HepG2 (cell line): ENCODE measurements at regions not wholly inside any gene's neighbourhood (a gene's known extent, or its start where the extent isn't known, plus 50 kb on each side); places are given as distances from the start of the nearest gene placed in this dataset.

Source experiments
- ATAC-seq: fragments of 200-7000 bp; cut with Tn5 transposase; 3 replicates; pipeline ENCODE4 v1.9.1; 2020; ENCODE audit warnings: mild to moderate bottlenecking, moderate library complexity
- BruUV-seq: library from RNA; stranded (reverse); fragments of 400-500 nt; replicated peaks from 2 replicates; lab custom pipeline; 2021; lab: Mats Ljungman, UMichigan
- CTCF ChIA-PET: fragments of 300-600 bp; formaldehyde crosslinking; extraction: SDS; loops from one replicate; lab custom pipeline; 2021; ENCODE audit warnings: low total read pairs, inconsistent platforms, low intra/inter-chr PET ratio; lab: Yijun Ruan, JAX
- POLR2A ChIA-PET: fragments of 350-600 bp; sonication (Branson Sonifier 250); formaldehyde crosslinking; loops from one replicate; lab custom pipeline; 2020; ENCODE audit warnings: antibody characterized with exemption, inconsistent platforms; lab: Yijun Ruan, JAX
- DNase-seq: peaks from one replicate; pipeline ENCODE4 v3.0.0-alpha.2; 2015; ENCODE audit warnings: low spot score
- FAIRE-seq: peaks from 3 replicates; lab custom pipeline; 2011; peaks lifted over from hg19 to GRCh38; lab: Jason Lieb, UNC
- H2AFZ ChIP-seq: one replicate; pipeline ENCODE4 v1.6.1; 2011; ENCODE audit warnings: low read length, inconsistent platforms
- H3K27ac ChIP-seq: fragments of 300-600 bp; 3 replicates; pipeline ENCODE4 v1.8.0; 2011; ENCODE audit warnings: mixed run types, mild to moderate bottlenecking, mixed read lengths, low read length, inconsistent platforms; ENCODE audit not compliant: insufficient read depth; ENCODE audit errors: extremely low read length
- H3K27me3 ChIP-seq, 2 experiments: fragments of 200-600 bp in 1 of 2; 2 replicates in 1 of 2; 3 replicates in 1 of 2; pipeline versions ENCODE4 v1.6.0 to v1.8.0; 2011; ENCODE audit warnings: low read length in 2 of 2, mild to moderate bottlenecking in 2 of 2, moderate library complexity in 2 of 2, inconsistent platforms in 1 of 2; ENCODE audit not compliant: insufficient read depth in 2 of 2, control insufficient read depth in 1 of 2
- H3K36me3 ChIP-seq, 2 experiments: fragments of 200-600 bp in 1 of 2; replicated peaks in 1 of 2; 2 replicates in 1 of 2; 3 replicates in 1 of 2; pipeline versions ENCODE4 v1.5.1 to v1.8.0; 2011; ENCODE audit warnings: low read length in 2 of 2, inconsistent platforms in 1 of 2; ENCODE audit not compliant: insufficient read depth in 2 of 2, control insufficient read depth in 1 of 2
- H3K4me1 ChIP-seq: 2 replicates; pipeline ENCODE4 v1.5.1; 2012; ENCODE audit warnings: low read length, inconsistent platforms; ENCODE audit not compliant: insufficient read depth
- H3K4me2 ChIP-seq: 2 replicates; pipeline ENCODE4 v1.6.0; 2011; ENCODE audit warnings: low read depth, low read length, inconsistent platforms
- H3K4me3 ChIP-seq, 3 experiments: fragments of 200-600 bp in 1 of 3; sonication (generic), shearing (Covaris generic) in 1 of 3; replicated peaks in 1 of 3; 2 replicates each; pipeline ENCODE4 v1.5.1; 2011 to 2016; ENCODE audit warnings: low read length in 3 of 3, inconsistent platforms in 2 of 3, low read depth in 2 of 3, mild to moderate bottlenecking in 2 of 3, control low read depth in 1 of 3, mixed read lengths in 1 of 3; ENCODE audit not compliant: insufficient read depth in 1 of 3
- H3K79me2 ChIP-seq: one replicate; pipeline ENCODE4 v1.6.1; 2011; ENCODE audit warnings: low read length, inconsistent platforms; ENCODE audit not compliant: insufficient read depth
- H3K9ac ChIP-seq: 2 replicates; pipeline ENCODE4 v1.6.0; 2011; ENCODE audit warnings: mild to moderate bottlenecking, low read depth, low read length, inconsistent platforms; ENCODE audit not compliant: insufficient read depth
- H3K9me3 ChIP-seq: 2 replicates; pipeline ENCODE4 v1.5.1; 2012; ENCODE audit warnings: mild to moderate bottlenecking, low read length
- H4K20me1 ChIP-seq: 2 replicates; pipeline ENCODE4 v1.6.0; 2011; ENCODE audit warnings: inconsistent platforms, mild to moderate bottlenecking, low read length, moderate library complexity; ENCODE audit not compliant: insufficient read depth
- ARHGAP35 ChIP-seq: sonication (generic); formaldehyde crosslinking; IDR thresholded peaks from 2 replicates; pipeline ENCODE4 v1.9.0; 2022; ENCODE audit warnings: mild to moderate bottlenecking, inconsistent platforms, moderate library complexity, missing genetic modification reagents, borderline replicate concordance
- FOXA1 ChIP-seq, 2 experiments: fragments of 450-650 bp in 1 of 2; sonication (generic) in 1 of 2; formaldehyde crosslinking in 1 of 2; IDR thresholded peaks; 2 replicates each; pipeline versions ENCODE4 v1.4.0 to v1.6.1; 2016 to 2020; ENCODE audit warnings: missing genetic modification reagents in 1 of 2
- MATR3 ChIP-seq: sonication (generic); formaldehyde crosslinking; IDR thresholded peaks from 2 replicates; pipeline ENCODE4 v1.4.0; 2020; ENCODE audit warnings: missing genetic modification reagents
- NCOA1 ChIP-seq: sonication (generic); formaldehyde crosslinking; IDR thresholded peaks from 2 replicates; pipeline ENCODE4 v1.9.0; 2021; ENCODE audit warnings: missing genetic modification reagents
- ONECUT2 ChIP-seq: sonication (generic); formaldehyde crosslinking; IDR thresholded peaks from 2 replicates; pipeline ENCODE4 v1.4.0; 2020; ENCODE audit warnings: missing genetic modification reagents
- SIN3A ChIP-seq: IDR thresholded peaks from 2 replicates; pipeline ENCODE4 v1.6.1; 2011; ENCODE audit warnings: low read depth, mild to moderate bottlenecking, control low read depth, low read length, borderline replicate concordance
- SOX6 ChIP-seq, 2 experiments: fragments of 450-650 bp in 1 of 2; sonication (generic) in 1 of 2; formaldehyde crosslinking in 1 of 2; IDR thresholded peaks; 2 replicates each; pipeline versions ENCODE4 v1.4.0 to v1.6.1; 2017 to 2020; ENCODE audit warnings: antibody characterized with exemption in 1 of 2, mild to moderate bottlenecking in 1 of 2, missing genetic modification reagents in 1 of 2
- TBP ChIP-seq: sonication (generic); formaldehyde crosslinking; IDR thresholded peaks from 2 replicates; pipeline ENCODE4 v1.5.0; 2020; ENCODE audit warnings: missing genetic modification reagents
- ZFP41 ChIP-seq: sonication (generic); formaldehyde crosslinking; IDR thresholded peaks from 2 replicates; pipeline ENCODE4 v1.4.0; 2020; ENCODE audit warnings: mild to moderate bottlenecking, missing genetic modification reagents, borderline replicate concordance
- ZNF101 ChIP-seq: sonication (generic); formaldehyde crosslinking; IDR thresholded peaks from 2 replicates; pipeline ENCODE4 v1.4.0; 2020; ENCODE audit warnings: mild to moderate bottlenecking, low read depth, missing genetic modification reagents, borderline replicate concordance
- ZNF619 ChIP-seq: sonication (generic); formaldehyde crosslinking; IDR thresholded peaks from 2 replicates; pipeline ENCODE4 v1.4.0; 2020; ENCODE audit warnings: mild to moderate bottlenecking, missing genetic modification reagents
- ZNF772 ChIP-seq: sonication (generic); formaldehyde crosslinking; IDR thresholded peaks from 2 replicates; pipeline ENCODE4 v1.5.0; 2020; ENCODE audit warnings: mild to moderate bottlenecking, missing genetic modification reagents
- WGBS: methylation state at CpG from one replicate; pipeline ENCODE4 v1.1.6; 2017; ENCODE audit warnings: low lambda C conversion rate; 5-methylcytosine and 5-hydroxymethylcytosine counted together
- in situ Hi-C: cut with HindIII; loops from 2 replicates; pipeline ENCODE4 v1.10.0; 2017; ENCODE audit warnings: low pct_unique_long_range_greater_than_20kb; ENCODE audit not compliant: extremely low pct_ligation_motif_present
- intact Hi-C: fragments of 100-400 bp; cut with micrococcal nuclease; formaldehyde crosslinking; loops from one replicate; pipeline ENCODE4 v1.10.0; 2022; ENCODE audit not compliant: unreplicated experiment
- TF ChIP-seq, protein P1 (sequence below): sonication (generic); formaldehyde crosslinking; IDR thresholded peaks from 2 replicates; pipeline ENCODE4 v1.4.0; 2020; ENCODE audit warnings: missing genetic modification reagents
- TF ChIP-seq, protein P2 (sequence below): sonication (generic); formaldehyde crosslinking; IDR thresholded peaks from 2 replicates; pipeline ENCODE4 v1.8.0; 2022; ENCODE audit warnings: missing genetic modification reagents, low read depth, mild to moderate bottlenecking, borderline replicate concordance
- TF ChIP-seq, protein P3 (sequence below): sonication (generic); formaldehyde crosslinking; IDR thresholded peaks from 2 replicates; pipeline ENCODE4 v1.4.0; 2020; ENCODE audit warnings: mild to moderate bottlenecking, missing genetic modification reagents
- TF ChIP-seq, protein P4 (sequence below): sonication (generic); formaldehyde crosslinking; conservative IDR thresholded peaks from 2 replicates; pipeline ENCODE4 v1.4.0; 2020; ENCODE audit warnings: missing genetic modification reagents
- TF ChIP-seq, protein P5 (sequence below): sonication (generic); formaldehyde crosslinking; IDR thresholded peaks from 2 replicates; pipeline ENCODE4 v1.5.1; 2020; ENCODE audit warnings: mild to moderate bottlenecking, missing genetic modification reagents, moderate library complexity

DNA sequence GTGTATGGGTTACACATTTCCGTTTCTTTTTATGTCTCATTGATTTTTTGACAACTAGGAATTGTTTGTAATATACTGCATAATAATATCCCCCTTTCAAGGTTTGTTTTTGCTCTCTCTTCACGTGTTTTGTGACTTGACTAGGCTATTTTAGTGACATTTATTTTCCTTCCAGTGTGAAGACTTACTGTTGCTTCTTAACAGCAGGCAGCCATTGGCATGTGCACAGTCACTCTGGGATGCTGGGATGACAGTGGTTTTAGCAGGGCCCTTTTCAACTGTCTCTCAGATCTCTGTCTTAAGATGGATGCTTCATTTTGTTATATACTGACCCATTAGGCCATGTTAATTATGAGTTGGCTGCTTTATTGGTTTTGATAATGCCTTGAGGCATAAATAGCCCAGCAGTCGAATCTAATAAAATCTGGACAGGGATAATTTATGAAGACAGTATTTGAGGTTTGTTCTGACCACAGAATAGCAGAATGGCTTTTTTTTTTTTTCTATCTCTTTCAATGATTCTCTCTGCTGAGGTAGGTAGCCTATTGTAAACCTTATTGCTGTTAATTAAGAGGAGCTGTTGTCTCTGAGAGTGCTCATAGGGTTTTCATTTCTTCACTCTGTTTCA, 536.0 kb downstream of the GABRG2 start:
- Histone ChIP-seq H4K20me1 (no peaks in the 10 kb centered on the region), H3K79me2 (no peaks in the 10 kb centered on the region), H3K4me3 (no peak overlapping the region), H3K9me3 (peaks cover 72% of the 10 kb centered on the region), H3K4me2 (no peak overlapping the region), H3K4me1 (no peaks in the 10 kb centered on the region), H3K9ac (no peak overlapping the region), H3K27me3 (no peaks in the 10 kb centered on the region), H3K27ac (no peak overlapping the region), H3K36me3 (no peaks in the 10 kb centered on the region), H2AFZ (no peak overlapping the region)
- WGBS, result under 1% methylated on average over 3 of the region's 3 CpGs
- DNase-seq, result no peak
- in situ Hi-C loops, result no loop called here
- FAIRE-seq, result no peak
- BruUV-seq, result no TSS peak
- intact Hi-C loops, result no loop called here
- POLR2A ChIA-PET, result no interaction called here
- TF ChIP-seq SIN3A (no peak), ONECUT2 (CRISPR knock-in tag) (no peak), TBP (CRISPR knock-in tag) (no peak), ZFP41 (CRISPR knock-in tag) (no peak), SOX6 (IDR thresholded peaks at IDR 0.05) (no peak), SOX6 (CRISPR knock-in tag; IDR thresholded peaks at IDR 0.05) (no peak), ARHGAP35 (CRISPR knock-in tag) (no peak), ZNF101 (no peak), NCOA1 (CRISPR knock-in tag) (no peak), MATR3 (CRISPR knock-in tag) (no peak), ZNF772 (CRISPR knock-in tag) (no peak), FOXA1 (IDR thresholded peaks at IDR 0.05) (no peak), FOXA1 (CRISPR knock-in tag; IDR thresholded peaks at IDR 0.05) (no peak), ZNF619 (no peak)
- TF ChIP-seq, protein P1, sequence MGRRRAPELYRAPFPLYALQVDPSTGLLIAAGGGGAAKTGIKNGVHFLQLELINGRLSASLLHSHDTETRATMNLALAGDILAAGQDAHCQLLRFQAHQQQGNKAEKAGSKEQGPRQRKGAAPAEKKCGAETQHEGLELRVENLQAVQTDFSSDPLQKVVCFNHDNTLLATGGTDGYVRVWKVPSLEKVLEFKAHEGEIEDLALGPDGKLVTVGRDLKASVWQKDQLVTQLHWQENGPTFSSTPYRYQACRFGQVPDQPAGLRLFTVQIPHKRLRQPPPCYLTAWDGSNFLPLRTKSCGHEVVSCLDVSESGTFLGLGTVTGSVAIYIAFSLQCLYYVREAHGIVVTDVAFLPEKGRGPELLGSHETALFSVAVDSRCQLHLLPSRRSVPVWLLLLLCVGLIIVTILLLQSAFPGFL (CRISPR knock-in tag), result no peak
- TF ChIP-seq, protein P2, sequence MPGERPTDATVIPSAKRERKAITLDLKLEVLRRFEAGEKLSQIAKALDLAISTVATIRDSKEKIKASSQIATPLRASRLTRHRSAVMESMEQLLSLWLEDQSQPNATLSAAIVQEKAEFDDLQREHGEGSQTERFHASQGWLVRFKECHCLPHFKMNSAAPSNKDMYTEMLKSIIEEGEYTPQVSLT, result no peak
- TF ChIP-seq, protein P3, sequence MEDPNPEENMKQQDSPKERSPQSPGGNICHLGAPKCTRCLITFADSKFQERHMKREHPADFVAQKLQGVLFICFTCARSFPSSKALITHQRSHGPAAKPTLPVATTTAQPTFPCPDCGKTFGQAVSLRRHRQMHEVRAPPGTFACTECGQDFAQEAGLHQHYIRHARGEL (CRISPR knock-in tag), result no peak
- TF ChIP-seq, protein P4, sequence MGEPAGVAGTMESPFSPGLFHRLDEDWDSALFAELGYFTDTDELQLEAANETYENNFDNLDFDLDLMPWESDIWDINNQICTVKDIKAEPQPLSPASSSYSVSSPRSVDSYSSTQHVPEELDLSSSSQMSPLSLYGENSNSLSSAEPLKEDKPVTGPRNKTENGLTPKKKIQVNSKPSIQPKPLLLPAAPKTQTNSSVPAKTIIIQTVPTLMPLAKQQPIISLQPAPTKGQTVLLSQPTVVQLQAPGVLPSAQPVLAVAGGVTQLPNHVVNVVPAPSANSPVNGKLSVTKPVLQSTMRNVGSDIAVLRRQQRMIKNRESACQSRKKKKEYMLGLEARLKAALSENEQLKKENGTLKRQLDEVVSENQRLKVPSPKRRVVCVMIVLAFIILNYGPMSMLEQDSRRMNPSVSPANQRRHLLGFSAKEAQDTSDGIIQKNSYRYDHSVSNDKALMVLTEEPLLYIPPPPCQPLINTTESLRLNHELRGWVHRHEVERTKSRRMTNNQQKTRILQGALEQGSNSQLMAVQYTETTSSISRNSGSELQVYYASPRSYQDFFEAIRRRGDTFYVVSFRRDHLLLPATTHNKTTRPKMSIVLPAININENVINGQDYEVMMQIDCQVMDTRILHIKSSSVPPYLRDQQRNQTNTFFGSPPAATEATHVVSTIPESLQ (CRISPR knock-in tag), result no peak
- TF ChIP-seq, protein P5, sequence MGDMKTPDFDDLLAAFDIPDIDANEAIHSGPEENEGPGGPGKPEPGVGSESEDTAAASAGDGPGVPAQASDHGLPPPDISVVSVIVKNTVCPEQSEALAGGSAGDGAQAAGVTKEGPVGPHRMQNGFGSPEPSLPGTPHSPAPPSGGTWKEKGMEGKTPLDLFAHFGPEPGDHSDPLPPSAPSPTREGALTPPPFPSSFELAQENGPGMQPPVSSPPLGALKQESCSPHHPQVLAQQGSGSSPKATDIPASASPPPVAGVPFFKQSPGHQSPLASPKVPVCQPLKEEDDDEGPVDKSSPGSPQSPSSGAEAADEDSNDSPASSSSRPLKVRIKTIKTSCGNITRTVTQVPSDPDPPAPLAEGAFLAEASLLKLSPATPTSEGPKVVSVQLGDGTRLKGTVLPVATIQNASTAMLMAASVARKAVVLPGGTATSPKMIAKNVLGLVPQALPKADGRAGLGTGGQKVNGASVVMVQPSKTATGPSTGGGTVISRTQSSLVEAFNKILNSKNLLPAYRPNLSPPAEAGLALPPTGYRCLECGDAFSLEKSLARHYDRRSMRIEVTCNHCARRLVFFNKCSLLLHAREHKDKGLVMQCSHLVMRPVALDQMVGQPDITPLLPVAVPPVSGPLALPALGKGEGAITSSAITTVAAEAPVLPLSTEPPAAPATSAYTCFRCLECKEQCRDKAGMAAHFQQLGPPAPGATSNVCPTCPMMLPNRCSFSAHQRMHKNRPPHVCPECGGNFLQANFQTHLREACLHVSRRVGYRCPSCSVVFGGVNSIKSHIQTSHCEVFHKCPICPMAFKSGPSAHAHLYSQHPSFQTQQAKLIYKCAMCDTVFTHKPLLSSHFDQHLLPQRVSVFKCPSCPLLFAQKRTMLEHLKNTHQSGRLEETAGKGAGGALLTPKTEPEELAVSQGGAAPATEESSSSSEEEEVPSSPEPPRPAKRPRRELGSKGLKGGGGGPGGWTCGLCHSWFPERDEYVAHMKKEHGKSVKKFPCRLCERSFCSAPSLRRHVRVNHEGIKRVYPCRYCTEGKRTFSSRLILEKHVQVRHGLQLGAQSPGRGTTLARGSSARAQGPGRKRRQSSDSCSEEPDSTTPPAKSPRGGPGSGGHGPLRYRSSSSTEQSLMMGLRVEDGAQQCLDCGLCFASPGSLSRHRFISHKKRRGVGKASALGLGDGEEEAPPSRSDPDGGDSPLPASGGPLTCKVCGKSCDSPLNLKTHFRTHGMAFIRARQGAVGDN, result no peak
- CTCF ChIA-PET, result no interaction called here
- ATAC-seq, result no peak
